ENCODE measurements at regions not wholly inside any gene's neighbourhood (a gene's known extent, or its start where the extent isn't known, plus 50 kb on each side); places are given as distances from the start of the nearest gene placed in this dataset.

GRCh38 chr6:4613795-4614194, 162.4 kb upstream of the CDYL start:
- no peak for TF ChIP-seq TAF1 (IDR thresholded peaks at IDR 0.05; ENCODE audit: borderline replicate concordance, insufficient read depth, low read length)
- TF ChIP-seq SIN3A (IDR thresholded peaks at IDR 0.05; ENCODE audit: borderline replicate concordance, insufficient read depth, low read length), result no peak
- TF ChIP-seq POLR2AphosphoS5 (IDR thresholded peaks at IDR 0.05; ENCODE audit: low read depth, low read length), result no peak
- no peak for TF ChIP-seq REST (IDR thresholded peaks at IDR 0.05; ENCODE audit: insufficient read depth in 1 of 2, low read depth in 2 of 2, low read length in 2 of 2)
- no peak for TF ChIP-seq FOXP2 (optimal IDR thresholded peaks at IDR 0.05; ENCODE audit: borderline replicate concordance, extremely low read depth, extremely low read length, insufficient read depth)

Data from PFSK-1 (cell line).